ENCODE measurements at regions not wholly inside any gene's neighbourhood (a gene's known extent, or its start where the extent isn't known, plus 50 kb on each side); places are given as distances from the start of the nearest gene placed in this dataset.
A peak's percentile ranks its signal among the peaks of the same experiment; 100 is the strongest.
"Not testable (repeated sequence)": the region's sequence is repeated elsewhere in the genome, so short reads cannot be mapped to it uniquely, and the experiment has no call there.

GRCh38 chr1:219090607-219091006 lies 83.1 kb upstream of the LYPLAL1 start:
- DNase-seq = no peak

DNA sequence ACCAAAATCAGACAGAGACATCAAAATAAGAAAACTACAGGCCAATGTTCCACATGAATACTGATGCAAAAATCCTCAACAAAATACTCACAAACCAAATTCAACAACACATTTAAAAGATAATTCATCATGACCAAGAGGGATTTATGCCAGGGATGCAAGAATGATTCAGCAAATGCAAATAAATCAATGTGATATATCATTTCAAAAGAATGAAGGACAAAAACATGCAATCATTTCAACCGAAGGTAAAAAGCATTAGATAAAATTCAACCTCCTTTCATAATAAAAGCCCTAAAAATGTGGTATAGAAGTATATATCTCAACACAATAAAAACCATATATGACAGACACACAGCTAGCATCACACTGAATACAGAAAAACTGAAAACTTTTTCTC lies 81.5 kb upstream of the LYPLAL1 start:
- DNase-seq = no peak

DNA sequence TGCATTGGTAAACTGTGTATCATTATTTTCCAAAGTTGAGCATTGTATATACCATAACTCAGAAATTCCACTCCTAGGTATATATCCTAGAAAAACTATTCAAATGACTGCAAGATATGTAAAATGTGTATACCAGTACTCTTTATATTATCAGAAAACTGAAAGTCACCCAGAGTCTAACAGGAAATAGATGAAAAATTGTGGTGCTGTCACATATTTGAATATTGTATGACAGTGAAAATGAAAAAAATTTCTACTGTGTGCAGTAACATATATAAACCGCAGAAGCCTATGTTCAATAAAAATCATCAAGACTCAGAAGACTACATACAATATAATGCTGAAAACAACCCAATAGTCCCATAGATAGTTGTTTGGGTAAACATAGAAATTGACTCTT lies 74.4 kb upstream of the LYPLAL1 start:
- DNase-seq = no peak

- DNase-seq = no peak
Measured at GRCh38 chr1:219100059-219100458, 73.6 kb upstream of the LYPLAL1 start.

GRCh38 chr1:219102466-219102865 lies 71.2 kb upstream of the LYPLAL1 start:
- DNase-seq = not testable (repeated sequence)

DNA sequence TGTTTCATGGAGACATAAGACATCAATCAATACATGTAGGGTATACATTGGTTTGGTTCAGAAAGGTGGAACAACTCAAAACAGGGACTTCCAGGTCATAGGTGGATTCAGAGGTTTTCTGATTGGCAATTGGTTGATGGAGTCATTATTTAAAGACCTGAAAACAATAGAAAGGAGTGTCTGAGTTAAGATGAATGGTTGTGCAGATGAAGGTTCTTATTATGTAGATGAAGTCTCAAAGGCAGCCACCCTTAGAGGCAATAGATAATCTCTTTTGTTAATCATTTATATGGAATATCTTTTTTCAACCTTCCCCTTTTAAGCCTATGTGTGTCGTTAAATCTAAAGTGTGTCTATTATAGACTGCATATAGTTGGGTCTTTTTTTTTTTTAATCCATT lies 67.8 kb upstream of the LYPLAL1 start:
- no peak for DNase-seq

DNA sequence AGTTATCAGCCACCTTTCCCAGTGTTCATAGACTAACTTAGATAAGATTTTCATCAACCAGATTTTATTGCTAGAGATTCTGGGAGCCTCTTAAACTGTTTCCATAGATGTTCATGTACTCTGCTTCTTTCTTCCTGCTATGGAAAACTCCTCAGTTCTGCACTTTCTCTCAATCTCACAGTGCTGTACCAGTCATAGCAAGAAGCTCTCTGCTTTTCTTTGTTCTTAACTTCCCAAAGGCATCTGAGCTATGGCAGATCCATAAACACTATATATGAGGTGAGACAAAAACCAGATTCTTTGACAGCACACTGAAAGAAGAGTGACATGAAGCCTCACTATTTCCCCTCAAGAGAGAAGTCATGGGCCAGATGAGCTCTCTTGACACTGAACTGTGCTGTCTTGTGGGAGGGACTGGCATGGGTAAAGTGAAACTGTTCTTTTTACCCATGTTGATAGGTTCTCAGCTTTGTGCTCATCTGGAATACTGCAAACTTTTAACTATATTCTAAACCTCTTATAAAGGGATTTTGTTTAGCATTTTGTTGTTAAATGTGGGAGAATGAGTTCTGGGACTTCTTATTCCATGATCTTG lies 64.2 kb upstream of the LYPLAL1 start:
- no peak for DNase-seq

DNA sequence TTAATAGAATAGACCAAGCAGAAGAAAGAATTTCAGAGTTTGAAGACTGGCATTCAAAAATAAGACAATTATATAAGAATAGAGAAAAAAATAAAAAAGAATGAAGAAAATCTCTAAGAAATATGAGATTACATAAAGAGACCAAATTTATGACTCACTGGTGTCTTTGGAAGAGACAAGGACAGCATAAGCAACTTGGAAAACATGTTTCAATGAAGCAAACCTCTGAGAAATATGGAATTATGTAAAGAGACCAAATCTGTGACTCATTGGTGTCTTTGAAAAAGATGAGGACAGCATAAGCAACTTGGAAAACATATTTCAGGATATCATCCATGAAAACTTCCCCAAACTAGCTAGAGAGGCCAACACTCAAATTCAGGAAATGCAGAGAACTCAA lies 60.4 kb upstream of the LYPLAL1 start:
- no peak for DNase-seq

GRCh38 chr1:219114014-219114413 lies 59.7 kb upstream of the LYPLAL1 start:
- DNase-seq = no peak

DNA sequence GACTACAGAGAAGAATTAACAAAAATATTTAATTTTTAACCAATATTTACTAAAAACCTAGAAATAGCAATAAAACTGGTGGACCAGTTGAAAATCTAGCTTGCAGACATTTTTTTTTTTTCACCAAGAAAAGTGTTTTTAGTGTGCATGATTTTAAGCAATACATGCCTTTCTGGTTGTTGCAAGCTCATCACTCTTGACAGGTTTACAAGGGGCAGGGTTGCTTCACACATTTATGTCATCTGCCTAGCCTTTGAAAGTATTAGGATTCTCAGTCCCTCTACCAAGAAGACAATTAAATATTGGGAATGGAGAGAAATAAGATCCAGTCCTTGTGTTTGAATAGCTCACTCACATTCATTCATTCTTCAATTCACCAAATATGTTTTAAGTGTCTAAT lies 53.8 kb upstream of the LYPLAL1 start:
- DNase-seq = no peak

DNA sequence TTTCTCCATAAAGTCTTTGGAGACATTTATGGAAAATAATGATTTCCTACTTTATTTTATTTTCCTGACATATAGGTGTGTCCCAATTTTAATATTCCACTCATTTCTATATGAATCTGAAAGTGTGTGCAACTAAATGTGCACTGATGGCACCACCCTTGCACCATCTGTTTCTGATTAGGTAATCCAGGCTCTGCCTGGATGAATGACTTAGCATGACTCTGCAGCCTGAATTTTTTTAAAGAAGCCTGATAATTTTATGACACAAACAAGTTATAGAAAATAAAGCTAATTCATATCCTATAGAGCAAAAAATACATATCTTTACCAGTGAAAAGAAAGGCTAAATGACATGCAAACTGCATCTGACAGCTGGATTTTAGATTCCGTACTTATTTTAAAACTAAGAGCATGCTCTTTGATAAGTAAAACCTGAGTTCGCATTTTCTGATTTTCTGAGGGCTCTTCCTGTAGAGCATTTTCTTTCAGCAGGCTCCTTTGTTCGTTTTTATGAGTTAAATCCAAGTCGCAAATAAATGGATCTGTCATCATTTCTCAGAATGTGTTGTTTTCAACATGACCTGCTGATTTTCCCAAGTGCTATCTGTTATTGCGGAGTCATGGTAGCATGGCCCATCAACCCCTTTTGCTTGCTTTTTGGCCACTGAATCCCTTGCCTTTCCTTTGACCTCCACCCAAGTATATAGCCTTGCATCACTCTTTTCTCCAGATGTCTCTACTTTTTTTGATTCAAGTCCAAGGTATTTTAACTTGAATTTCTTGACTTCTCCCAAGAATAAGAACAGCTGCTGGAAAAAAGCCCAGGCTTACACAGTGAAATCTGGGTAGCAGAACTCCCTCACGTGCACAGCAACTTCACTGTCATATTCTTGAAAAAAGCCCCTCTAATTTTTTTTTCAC lies 52.8 kb upstream of the LYPLAL1 start:
- DNase-seq = peak; percentile 57

DNA sequence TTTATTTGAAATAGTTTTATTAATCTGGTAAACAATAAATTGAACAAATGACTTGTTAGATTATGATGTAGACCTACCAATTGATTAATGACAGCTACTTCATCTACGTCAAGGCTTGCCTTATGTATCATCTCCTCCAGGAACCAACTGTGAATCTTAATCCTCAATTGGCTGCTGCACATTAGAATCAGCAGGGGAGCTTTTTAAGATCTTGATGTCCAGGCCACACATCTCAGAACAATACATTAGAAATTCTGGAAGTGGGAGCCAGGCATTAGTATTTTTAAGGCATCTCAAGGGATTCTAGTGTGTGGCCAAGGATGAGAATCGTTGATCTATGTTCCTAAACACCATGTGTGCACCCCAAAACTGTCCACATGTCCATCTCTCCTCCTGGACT lies 52.0 kb upstream of the LYPLAL1 start:
- no peak for DNase-seq

DNA sequence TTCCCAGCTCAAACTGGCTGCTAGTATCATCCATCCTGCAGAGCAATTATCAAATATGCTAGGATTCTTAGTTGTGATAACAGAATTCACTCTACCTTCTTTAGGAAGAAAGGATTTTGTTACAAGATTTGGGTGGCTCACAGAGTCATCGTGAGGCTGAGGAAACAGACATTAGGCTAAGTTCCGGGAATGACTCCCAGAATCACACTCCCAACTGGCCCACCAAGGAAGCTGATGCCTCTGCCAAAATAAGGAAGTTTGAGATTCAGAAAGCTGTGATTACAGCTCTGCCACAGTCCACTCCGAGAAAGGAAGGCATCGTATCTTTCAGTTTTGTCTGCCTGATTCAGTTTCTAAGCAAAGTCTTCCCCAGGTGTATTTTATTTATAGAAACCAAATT lies 50.6 kb upstream of the LYPLAL1 start:
- no peak for DNase-seq

Measured in renal pelvis (tissue), 1 donor.